ENCODE measurements at regions not wholly inside any gene's neighbourhood (a gene's known extent, or its start where the extent isn't known, plus 50 kb on each side); places are given as distances from the start of the nearest gene placed in this dataset.

- no peak for DNase-seq
Observed at GRCh38 chr5:165143741-165144140, 1638.3 kb downstream of the MAT2B start.

DNA sequence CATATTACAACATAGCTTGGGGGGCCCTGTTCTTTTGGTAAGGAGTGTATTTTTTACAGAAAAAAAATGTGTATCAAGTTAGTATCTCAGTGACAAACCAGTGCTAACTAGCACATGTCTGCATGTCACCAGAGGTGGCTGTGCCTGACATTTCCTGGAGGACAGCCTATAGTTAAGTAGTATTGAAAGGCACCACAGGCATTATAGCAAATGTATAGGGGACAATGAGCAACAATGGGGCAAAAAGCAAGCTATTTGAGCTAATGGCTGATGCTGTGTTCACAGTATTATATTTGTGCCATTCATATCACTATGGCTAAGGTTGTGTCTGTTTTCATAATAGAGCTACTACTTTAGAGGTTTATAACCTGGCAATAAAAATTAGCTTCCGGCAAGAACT lies 1644.0 kb downstream of the MAT2B start:
- DNase-seq = no peak

- DNase-seq = no peak
Observed at GRCh38 chr5:165152058-165152457, 1646.6 kb downstream of the MAT2B start.

DNA sequence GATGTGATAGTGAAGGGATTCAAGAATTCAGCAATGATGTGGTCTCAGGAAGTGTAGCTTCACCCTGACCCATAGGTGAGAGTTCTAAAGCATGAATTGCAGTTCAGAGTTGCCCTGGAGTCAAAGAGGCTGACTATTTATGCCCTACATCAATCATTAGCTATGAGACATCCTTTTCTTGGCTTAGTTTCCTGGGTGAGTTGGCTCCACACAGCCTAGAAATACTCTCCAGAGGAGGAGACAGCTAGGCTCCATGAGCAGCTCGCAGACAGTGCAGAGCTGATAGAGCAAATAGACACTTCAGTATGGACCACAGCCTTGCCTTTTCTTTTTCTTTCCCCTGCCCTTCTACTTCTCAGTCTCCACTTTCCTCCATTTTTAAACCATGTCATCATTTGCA lies 1651.8 kb downstream of the MAT2B start:
- no peak for DNase-seq

- no peak for DNase-seq
Observed at GRCh38 chr5:165161204-165161603, 1655.8 kb downstream of the MAT2B start.

- DNase-seq = no peak
Observed at GRCh38 chr5:165163861-165164260, 1658.4 kb downstream of the MAT2B start.

DNA sequence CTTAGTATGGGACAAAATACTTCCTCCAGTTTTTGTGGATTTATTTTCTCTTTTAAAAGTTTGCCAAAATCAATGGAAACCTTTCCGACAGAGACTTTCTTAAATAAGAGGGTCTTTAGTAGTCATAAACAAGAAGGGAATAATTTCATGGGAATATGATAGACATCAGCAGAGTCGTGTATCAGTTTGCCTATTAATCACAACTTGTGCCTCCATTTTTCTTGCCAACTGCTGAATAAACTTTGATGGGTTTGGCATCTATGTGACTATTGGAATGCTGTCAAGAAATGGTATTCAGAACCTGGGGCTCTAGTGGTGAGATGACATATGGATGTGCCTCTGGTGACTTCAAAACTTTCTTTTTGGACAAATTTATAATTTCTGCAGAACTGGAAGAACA lies 1668.2 kb downstream of the MAT2B start:
- DNase-seq = no peak

DNA sequence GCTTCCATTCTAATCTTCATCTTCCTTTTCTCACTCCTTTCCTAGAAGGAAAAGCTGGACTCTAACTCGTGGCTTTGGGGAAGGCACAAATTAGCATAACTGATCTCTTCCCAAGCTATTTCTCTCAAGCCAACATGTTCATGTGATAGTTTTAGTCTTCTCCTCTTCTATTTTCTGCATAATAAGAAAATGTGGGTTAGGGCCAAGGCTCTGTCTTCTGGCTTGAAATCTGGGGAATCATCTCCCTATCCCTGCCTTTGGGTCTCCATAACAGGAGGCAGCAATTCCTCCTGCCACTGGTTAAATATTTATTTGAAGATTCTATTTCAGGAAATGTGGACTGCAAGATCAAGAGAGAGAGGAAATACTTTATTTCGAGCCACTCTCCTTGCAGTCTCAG lies 1669.6 kb downstream of the MAT2B start:
- no peak for DNase-seq

GRCh38 chr5:165184183-165184582 lies 1678.8 kb downstream of the MAT2B start:
- DNase-seq = no peak

- no peak for DNase-seq
Observed at GRCh38 chr5:165185716-165186115, 1680.3 kb downstream of the MAT2B start.

GRCh38 chr5:165187815-165188214 lies 1682.4 kb downstream of the MAT2B start:
- no peak for DNase-seq

- DNase-seq = no peak
Observed at GRCh38 chr5:165188556-165189175, 1683.2 kb downstream of the MAT2B start.

- DNase-seq = no peak
Observed at GRCh38 chr5:165196961-165197360, 1691.5 kb downstream of the MAT2B start.

- no peak for DNase-seq
Observed at GRCh38 chr5:165201369-165201768, 1696.0 kb downstream of the MAT2B start.

- DNase-seq = no peak
Observed at GRCh38 chr5:165201771-165202518, 1696.5 kb downstream of the MAT2B start.

- no peak for DNase-seq
Observed at GRCh38 chr5:165202519-165202910, 1697.1 kb downstream of the MAT2B start.

DNA sequence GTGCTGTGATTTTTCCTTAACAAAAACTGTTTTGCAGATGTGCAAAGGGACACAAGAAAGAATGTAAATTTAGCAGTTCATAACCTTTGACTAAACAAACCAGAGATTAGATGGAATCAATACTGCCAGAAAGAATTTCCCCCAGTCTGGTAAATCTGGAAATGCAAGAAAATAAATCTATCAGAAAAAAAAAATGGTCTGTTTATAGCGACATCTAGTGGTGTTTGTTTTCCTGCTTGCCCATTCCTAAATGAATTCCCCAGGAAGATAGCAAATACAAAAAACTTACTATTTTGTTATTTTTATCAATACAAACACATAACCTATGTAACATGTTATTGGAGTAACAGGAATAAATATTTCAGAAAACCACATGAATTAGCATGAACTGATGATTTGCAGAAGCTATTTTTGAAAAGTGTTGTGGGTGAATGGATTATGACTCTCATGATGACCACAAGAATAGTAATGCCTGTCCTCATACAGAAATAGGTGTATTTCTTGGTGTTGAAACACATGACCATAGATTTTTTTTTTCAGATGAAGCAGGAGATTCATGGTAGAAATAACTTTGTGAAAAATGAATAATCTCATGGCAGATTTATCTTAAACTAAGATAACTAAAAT lies 1703.8 kb downstream of the MAT2B start:
- DNase-seq = no peak

GRCh38 chr5:165224366-165225045 lies 1719.1 kb downstream of the MAT2B start:
- DNase-seq = no peak

- DNase-seq = no peak
Observed at GRCh38 chr5:165227515-165227914, 1722.1 kb downstream of the MAT2B start.

GRCh38 chr5:165228184-165228583 lies 1722.8 kb downstream of the MAT2B start:
- DNase-seq = no peak

DNA sequence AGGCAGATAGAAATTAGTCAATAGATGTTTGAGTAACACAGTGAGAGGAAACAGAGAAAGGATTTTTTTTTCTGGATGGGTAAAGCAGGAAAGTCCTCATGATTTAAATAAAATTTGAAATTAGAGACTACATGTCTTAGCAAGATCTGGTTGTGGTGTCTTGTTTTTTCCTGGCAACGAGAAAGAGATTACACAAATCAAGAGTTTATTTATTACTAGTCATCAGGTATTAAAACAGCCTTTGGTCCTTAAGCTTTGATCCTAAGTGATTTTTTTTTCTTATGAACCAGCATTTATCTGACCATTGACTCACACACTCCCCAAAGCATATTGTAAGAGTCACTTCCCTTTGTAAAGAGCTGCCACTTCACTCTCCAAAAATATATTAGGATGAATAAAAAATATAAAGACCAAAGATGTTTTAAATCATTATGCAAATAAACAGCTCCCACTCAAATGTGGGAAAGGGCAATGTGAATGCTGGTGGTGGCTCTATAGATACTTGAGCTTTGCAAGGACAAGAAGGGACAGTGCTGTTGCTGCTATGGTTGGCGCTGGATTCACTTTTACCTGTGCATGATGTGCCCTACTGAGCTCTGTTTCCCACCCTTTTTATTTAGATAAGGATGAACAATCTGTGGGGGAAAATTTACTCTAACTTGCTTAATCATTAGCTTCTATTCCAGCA lies 1726.5 kb downstream of the MAT2B start:
- no peak for DNase-seq

GRCh38 chr5:165232509-165233028 lies 1727.2 kb downstream of the MAT2B start:
- no peak for DNase-seq

GRCh38 chr5:165241811-165242210 lies 1736.4 kb downstream of the MAT2B start:
- no peak for DNase-seq

All from CD4-positive, alpha-beta T cell treated with Interleukin-4 for 4 hours (primary cell).